ENCODE measurements at regions not wholly inside any gene's neighbourhood (a gene's known extent, or its start where the extent isn't known, plus 50 kb on each side); places are given as distances from the start of the nearest gene placed in this dataset.

DNA sequence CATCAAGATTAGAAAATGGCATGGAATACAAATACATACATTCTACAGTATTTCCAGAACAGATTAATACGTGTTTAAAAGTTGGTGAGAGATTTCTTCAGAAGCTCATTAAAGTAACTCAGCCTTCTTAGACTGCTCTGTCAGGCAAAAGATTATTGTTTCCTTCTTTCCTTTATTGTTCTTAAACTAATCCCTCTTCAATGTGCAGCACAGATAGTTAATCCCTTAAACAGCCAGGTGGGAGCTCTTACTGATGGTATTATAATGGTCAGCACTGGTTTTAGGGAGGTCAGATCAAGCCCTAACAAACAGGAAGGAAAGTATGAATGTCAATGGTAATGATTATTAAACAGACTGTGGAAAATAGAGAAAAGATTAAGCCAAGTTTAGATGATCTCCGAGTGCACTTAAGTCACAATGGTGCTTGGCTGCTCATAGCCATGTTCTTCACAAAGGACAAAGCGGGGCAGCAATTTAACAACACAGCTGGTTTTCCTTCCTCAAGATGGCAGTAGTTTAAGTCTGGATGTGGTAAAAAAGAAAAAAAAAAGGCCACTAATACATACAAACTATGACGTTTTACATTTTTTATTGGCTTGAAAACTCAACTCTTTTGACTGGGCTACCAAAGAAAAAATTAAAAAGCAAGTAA is 992.6 kb downstream of the PCDH9 start:
- TF ChIP-seq SUZ12 (IDR thresholded peaks at IDR 0.05), result no peak
- no peak for TF ChIP-seq FOXA1 (IDR thresholded peaks at IDR 0.05)
- no peak for TF ChIP-seq SP1 (IDR thresholded peaks at IDR 0.05)

Data from HEK293T (cell line).